ENCODE measurements at regions not wholly inside any gene's neighbourhood (a gene's known extent, or its start where the extent isn't known, plus 50 kb on each side); places are given as distances from the start of the nearest gene placed in this dataset.

DNA sequence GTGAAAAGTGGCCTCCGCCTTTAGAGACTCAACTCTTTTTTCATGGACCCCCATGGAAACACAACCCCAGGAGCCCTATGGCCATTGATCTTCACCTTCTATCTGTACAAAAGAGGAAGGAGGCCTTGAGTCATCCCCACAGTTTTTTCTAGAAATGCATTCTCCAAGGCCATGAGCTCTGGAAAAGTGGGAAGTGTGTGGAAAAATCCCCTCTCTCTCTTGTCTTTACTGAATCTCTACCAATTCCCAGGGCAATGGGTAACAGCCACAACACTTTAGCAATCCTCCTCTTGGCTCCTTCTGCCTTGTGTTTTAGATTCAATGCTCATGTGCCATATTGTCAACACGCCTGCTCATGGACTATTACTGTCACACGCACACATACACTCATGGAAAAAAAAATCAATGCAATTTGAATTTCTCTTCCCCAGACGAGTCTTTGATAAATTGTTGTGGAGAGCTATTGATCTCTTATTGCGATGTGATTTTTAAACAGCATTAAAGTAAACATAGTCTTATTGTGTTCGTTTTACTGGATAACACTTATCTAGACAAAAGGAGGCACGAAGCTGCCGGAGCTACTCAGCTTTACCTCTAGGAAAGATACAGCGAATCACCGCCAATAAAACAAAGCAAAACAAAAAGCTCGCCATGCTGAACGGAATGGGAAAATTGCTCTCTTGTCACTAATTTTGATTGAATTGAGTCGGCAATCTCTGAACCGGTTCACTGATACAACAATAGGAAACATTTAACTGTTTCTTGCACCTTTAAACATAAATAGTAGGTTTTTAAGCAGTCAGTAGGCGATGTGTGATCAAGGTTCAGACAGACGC lies 260.3 kb downstream of the VRK1 start:
- TF ChIP-seq, protein P1, sequence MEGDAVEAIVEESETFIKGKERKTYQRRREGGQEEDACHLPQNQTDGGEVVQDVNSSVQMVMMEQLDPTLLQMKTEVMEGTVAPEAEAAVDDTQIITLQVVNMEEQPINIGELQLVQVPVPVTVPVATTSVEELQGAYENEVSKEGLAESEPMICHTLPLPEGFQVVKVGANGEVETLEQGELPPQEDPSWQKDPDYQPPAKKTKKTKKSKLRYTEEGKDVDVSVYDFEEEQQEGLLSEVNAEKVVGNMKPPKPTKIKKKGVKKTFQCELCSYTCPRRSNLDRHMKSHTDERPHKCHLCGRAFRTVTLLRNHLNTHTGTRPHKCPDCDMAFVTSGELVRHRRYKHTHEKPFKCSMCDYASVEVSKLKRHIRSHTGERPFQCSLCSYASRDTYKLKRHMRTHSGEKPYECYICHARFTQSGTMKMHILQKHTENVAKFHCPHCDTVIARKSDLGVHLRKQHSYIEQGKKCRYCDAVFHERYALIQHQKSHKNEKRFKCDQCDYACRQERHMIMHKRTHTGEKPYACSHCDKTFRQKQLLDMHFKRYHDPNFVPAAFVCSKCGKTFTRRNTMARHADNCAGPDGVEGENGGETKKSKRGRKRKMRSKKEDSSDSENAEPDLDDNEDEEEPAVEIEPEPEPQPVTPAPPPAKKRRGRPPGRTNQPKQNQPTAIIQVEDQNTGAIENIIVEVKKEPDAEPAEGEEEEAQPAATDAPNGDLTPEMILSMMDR (conservative IDR thresholded peaks at IDR 0.05), result no peak
- no peak for TF ChIP-seq ZFX (IDR thresholded peaks at IDR 0.05)
